ENCODE measurements at regions not wholly inside any gene's neighbourhood (a gene's known extent, or its start where the extent isn't known, plus 50 kb on each side); places are given as distances from the start of the nearest gene placed in this dataset.

DNA sequence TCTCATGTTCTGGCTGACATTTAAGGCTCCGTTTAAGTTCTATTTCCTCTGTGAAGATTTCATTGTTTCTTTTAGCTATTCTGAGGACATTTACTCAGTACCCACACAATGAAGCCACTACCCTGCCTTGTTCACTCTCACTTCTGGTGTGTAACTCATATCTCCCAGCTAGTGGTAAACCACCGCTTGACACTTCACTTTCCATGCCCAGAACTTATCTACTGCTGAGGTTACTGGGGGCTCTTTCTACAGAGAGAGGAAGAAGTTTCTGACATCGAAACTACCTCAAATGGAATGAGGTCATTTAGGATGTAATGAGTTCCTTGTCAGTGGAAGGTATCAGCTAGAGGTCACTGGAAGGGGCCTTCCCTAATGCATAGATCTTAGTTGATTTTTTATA lies 501.5 kb downstream of the DMAC1 start:
- TF ChIP-seq CTCF (IDR thresholded peaks at IDR 0.05; ENCODE audit: insufficient read depth, low read length, poor library complexity, severe bottlenecking), result no peak
- no peak for TF ChIP-seq EZH2phosphoT487 (conservative IDR thresholded peaks at IDR 0.05; ENCODE audit: low read length)
- H2AFZ ChIP-seq (ENCODE audit: low read depth, low read length, severe bottlenecking), result no peak overlapping the region
- no peaks in the 10 kb centered on the region for H4K20me1 ChIP-seq (ENCODE audit: low read depth, low read length)
- H3K9me3 ChIP-seq (ENCODE audit: insufficient read depth, low read length), result no peaks in the 10 kb centered on the region
- no peak overlapping the region for H3K4me3 ChIP-seq (ENCODE audit: insufficient read depth, low read length, poor library complexity, severe bottlenecking)
- H3F3A ChIP-seq (ENCODE audit: insufficient read depth), result no peaks in the 10 kb centered on the region
- H3K27me3 ChIP-seq (ENCODE audit: low read length), result no peaks in the 10 kb centered on the region
- no peaks in the 10 kb centered on the region for H3K9me2 ChIP-seq (replicated peaks; ENCODE audit: insufficient read depth, low read length)
- no peak overlapping the region for H3K27ac ChIP-seq (ENCODE audit: low read depth, low read length)
- H3K9ac ChIP-seq (ENCODE audit: low read length), result no peak overlapping the region
- no peaks in the 10 kb centered on the region for H3K36me3 ChIP-seq (ENCODE audit: low read length)
- no peaks in the 10 kb centered on the region for H3K79me2 ChIP-seq (ENCODE audit: insufficient read depth, low read length)
- H3K4me2 ChIP-seq (ENCODE audit: low read depth, low read length, poor library complexity, severe bottlenecking), result no peak overlapping the region

GRCh38 chr9:7297521-7297920 lies 502.1 kb downstream of the DMAC1 start:
- no peaks in the 10 kb centered on the region for H3K27me3 ChIP-seq (ENCODE audit: low read length)
- no peak overlapping the region for H3K27ac ChIP-seq (ENCODE audit: low read depth, low read length)
- H3K4me3 ChIP-seq (ENCODE audit: insufficient read depth, low read length, poor library complexity, severe bottlenecking), result no peak overlapping the region
- no peaks in the 10 kb centered on the region for H3K79me2 ChIP-seq (ENCODE audit: insufficient read depth, low read length)
- no peaks in the 10 kb centered on the region for H3K9me2 ChIP-seq (replicated peaks; ENCODE audit: insufficient read depth, low read length)
- no peak overlapping the region for H2AFZ ChIP-seq (ENCODE audit: low read depth, low read length, severe bottlenecking)
- H3K4me2 ChIP-seq (ENCODE audit: low read depth, low read length, poor library complexity, severe bottlenecking), result no peak overlapping the region
- no peaks in the 10 kb centered on the region for H3K9me3 ChIP-seq (ENCODE audit: insufficient read depth, low read length)
- no peaks in the 10 kb centered on the region for H3F3A ChIP-seq (ENCODE audit: insufficient read depth)
- no peaks in the 10 kb centered on the region for H3K36me3 ChIP-seq (ENCODE audit: low read length)
- no peak overlapping the region for H3K9ac ChIP-seq (ENCODE audit: low read length)
- TF ChIP-seq CTCF (IDR thresholded peaks at IDR 0.05; ENCODE audit: insufficient read depth, low read length, poor library complexity, severe bottlenecking) (no peak), EZH2phosphoT487 (conservative IDR thresholded peaks at IDR 0.05; ENCODE audit: low read length) (no peak)
- H4K20me1 ChIP-seq (ENCODE audit: low read depth, low read length), result no peaks in the 10 kb centered on the region

DNA sequence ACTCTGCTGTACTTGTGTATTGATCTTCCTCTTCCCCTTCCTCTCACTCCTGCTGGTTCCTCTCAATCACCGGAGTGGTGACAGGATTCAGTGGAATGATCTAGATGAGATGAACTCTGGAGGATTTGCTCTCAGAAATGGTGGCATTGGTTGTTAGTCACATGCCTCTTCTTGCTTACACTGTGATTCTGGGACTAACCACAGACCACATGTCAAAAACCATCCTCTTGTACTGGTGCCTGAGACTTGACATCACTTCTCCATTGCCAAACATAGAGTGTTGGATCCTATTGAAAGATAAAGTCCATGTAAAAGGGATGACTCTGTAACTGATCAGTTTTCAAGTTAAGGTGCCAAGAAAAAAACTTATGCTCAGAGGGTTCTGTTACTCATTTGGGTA lies 506.5 kb downstream of the DMAC1 start:
- Histone ChIP-seq H3K27me3 (ENCODE audit: low read length) (no peaks in the 10 kb centered on the region), H3K4me3 (ENCODE audit: insufficient read depth, low read length, poor library complexity, severe bottlenecking) (no peak overlapping the region), H3K4me2 (ENCODE audit: low read depth, low read length, poor library complexity, severe bottlenecking) (no peak overlapping the region), H3K9ac (ENCODE audit: low read length) (no peak overlapping the region), H3K79me2 (ENCODE audit: insufficient read depth, low read length) (no peaks in the 10 kb centered on the region), H3K27ac (ENCODE audit: low read depth, low read length) (no peak overlapping the region), H3K9me2 (replicated peaks; ENCODE audit: insufficient read depth, low read length) (no peaks in the 10 kb centered on the region), H2AFZ (ENCODE audit: low read depth, low read length, severe bottlenecking) (no peak overlapping the region), H3F3A (ENCODE audit: insufficient read depth) (no peaks in the 10 kb centered on the region), H3K9me3 (ENCODE audit: insufficient read depth, low read length) (no peaks in the 10 kb centered on the region), H3K36me3 (ENCODE audit: low read length) (no peaks in the 10 kb centered on the region), H4K20me1 (ENCODE audit: low read depth, low read length) (no peaks in the 10 kb centered on the region)
- TF ChIP-seq CTCF (IDR thresholded peaks at IDR 0.05; ENCODE audit: insufficient read depth, low read length, poor library complexity, severe bottlenecking) (no peak), EZH2phosphoT487 (conservative IDR thresholded peaks at IDR 0.05; ENCODE audit: low read length) (no peak)

- no peak overlapping the region for H3K4me2 ChIP-seq (ENCODE audit: low read depth, low read length, poor library complexity, severe bottlenecking)
- no peak overlapping the region for H3K27ac ChIP-seq (ENCODE audit: low read depth, low read length)
- no peaks in the 10 kb centered on the region for H3K9me2 ChIP-seq (replicated peaks; ENCODE audit: insufficient read depth, low read length)
- H3K79me2 ChIP-seq (ENCODE audit: insufficient read depth, low read length), result no peaks in the 10 kb centered on the region
- no peak for TF ChIP-seq CTCF (IDR thresholded peaks at IDR 0.05; ENCODE audit: insufficient read depth, low read length, poor library complexity, severe bottlenecking)
- TF ChIP-seq EZH2phosphoT487 (conservative IDR thresholded peaks at IDR 0.05; ENCODE audit: low read length), result no peak
- H4K20me1 ChIP-seq (ENCODE audit: low read depth, low read length), result no peaks in the 10 kb centered on the region
- H3K36me3 ChIP-seq (ENCODE audit: low read length), result no peaks in the 10 kb centered on the region
- H3K9me3 ChIP-seq (ENCODE audit: insufficient read depth, low read length), result no peaks in the 10 kb centered on the region
- H2AFZ ChIP-seq (ENCODE audit: low read depth, low read length, severe bottlenecking), result no peak overlapping the region
- no peaks in the 10 kb centered on the region for H3F3A ChIP-seq (ENCODE audit: insufficient read depth)
- H3K4me3 ChIP-seq (ENCODE audit: insufficient read depth, low read length, poor library complexity, severe bottlenecking), result no peak overlapping the region
- H3K27me3 ChIP-seq (ENCODE audit: low read length), result no peaks in the 10 kb centered on the region
- H3K9ac ChIP-seq (ENCODE audit: low read length), result no peak overlapping the region
Measured at GRCh38 chr9:7289773-7290172, 509.8 kb downstream of the DMAC1 start.

Data from SU-DHL-6 (cell line).